ENCODE measurements at regions not wholly inside any gene's neighbourhood (a gene's known extent, or its start where the extent isn't known, plus 50 kb on each side); places are given as distances from the start of the nearest gene placed in this dataset.

DNA sequence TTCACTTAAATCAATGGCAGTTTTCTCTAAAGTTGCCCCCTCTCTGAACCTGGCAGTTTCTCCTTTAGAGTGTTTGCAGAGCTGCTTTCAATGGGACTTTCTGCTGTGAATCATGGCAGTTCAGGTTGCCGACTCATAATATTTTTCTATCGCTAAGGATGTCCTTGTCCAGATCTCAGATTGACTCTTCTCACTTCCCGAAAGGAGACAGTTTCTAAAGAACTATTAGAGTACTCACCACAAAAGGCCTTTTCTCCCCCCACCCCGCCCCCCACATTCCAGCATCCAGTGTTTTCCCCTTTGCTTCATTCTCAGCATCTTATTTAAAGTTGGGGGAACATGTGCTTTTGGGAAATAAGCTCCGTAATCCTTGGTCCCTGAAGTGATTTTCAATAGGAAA lies 443.5 kb upstream of the KLF4 start:
- no peak for DNase-seq

- DNase-seq = no peak
Measured at GRCh38 chr9:107932601-107933000, 443.0 kb upstream of the KLF4 start.

DNA sequence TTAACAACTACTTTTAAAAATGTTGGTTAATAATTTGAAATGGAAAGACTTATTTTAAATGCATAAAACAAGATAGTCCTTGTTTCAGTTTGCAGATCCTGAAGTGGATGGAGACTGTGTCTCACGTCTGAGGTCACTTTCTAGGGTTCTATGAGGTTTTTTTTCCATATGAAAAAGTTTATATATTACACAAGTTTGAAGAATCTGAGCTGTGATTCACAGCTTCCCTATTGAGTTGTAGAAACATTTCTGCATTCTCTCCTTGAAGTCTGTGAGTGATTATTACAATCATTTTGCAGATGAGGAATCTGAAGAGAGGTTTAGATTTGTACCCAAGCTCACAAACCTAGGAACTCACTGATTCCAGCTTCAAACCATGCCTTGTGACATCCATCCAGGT lies 442.5 kb upstream of the KLF4 start:
- no peak for DNase-seq

DNA sequence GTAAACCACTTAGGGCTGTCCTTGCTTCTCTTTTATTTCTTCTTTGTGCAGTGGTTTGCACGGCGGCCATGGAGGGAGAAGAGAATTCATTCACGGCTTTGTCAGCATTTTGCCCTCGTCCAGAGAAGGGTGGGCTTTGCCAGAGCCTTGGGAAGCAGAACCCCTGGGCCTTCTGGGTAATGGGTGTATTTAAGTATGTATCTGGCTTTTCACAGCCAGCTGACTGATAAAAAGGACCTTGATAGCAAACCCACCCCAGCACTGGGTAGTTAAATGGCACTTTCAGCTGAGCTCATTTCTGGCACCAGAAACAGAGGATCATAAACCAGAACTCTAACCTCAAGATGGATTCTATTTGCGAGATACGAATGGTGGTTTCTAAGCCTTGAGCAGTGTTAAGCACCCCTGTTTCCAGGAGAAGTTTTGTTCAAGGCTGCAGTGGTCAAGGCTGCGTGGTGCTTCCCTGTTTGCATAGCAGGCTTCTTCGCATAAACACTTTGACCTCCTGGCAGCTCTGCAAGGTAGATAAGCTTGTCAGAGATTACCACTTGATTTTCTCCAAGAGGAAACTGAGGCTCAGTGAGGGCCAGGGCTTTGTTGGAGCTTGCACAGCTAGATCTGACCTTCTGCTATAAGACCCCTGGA lies 441.6 kb upstream of the KLF4 start:
- no peak for DNase-seq

- DNase-seq = no peak
Measured at GRCh38 chr9:107929443-107929842, 439.9 kb upstream of the KLF4 start.

DNA sequence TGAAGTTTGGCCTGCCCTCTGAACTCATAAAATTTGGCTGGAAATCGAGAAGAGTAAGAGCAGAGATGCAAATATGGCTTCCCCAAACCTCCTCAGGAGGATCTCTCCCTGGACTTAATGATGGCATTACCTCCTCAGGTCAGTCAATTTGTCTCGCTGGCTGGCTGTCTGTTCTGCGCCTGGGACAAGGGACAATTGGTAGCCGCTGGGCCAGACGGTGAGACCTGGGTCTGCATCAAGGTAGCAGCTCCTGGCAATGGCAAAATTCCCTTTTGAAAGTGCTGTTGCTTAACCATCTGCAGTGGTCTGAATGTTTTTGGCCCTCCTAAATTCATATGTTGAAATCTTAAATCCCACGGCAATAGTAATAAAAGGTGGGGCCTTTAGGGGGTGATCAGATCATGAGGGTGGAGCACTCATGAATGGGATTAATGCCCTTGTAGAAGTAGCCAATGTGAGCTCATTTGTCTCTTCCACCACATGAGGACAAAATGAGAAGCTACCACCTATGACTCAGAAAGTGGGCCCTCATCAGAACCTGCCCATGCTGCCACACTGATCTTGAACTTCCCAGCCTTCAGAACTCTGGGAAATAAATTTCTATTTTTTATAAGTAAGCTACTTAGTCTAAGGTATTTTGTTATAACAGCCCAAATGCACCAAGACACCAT lies 439.3 kb upstream of the KLF4 start:
- no peak for DNase-seq

DNA sequence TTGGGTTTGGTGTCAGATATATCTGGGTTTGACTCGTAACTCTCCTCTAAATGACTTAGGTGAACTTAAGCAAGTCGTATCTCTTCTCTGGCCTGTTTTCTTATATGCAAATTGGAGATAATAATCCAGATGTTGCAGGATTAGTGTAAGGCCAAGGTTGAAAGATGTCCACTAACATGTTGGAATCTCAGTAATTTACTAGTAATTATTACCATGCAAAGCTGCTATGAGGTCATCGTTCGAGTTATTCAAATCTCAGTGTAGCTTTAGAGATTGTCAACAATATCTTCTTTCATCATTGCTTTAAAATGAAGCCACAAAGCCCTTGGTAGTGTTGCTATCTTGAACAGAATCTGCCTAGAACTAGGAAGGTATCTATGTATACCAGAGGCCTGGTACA lies 437.7 kb upstream of the KLF4 start:
- no peak for DNase-seq

- DNase-seq = no peak
Measured at GRCh38 chr9:107925749-107926297, 436.3 kb upstream of the KLF4 start.

DNA sequence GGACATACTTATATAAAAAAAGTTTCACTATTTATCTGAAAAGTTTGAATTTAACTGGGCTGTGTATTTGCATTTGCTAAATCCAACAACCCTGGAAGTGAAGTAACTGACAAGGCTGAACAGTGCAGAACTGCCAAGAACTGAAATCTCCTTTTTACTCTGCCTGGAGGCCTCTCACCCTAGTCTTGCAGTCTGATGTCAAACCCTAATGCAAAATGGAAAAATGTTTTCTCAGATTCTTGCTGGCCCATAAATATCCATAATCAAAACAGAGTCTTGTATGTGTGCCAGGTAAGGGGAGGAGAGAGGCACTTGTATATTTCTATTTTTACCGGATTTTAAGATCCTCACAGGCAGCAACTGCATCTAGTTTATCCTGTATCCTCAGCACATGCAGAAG lies 432.7 kb upstream of the KLF4 start:
- no peak for DNase-seq

GRCh38 chr9:107919263-107919662 lies 429.7 kb upstream of the KLF4 start:
- no peak for DNase-seq

DNA sequence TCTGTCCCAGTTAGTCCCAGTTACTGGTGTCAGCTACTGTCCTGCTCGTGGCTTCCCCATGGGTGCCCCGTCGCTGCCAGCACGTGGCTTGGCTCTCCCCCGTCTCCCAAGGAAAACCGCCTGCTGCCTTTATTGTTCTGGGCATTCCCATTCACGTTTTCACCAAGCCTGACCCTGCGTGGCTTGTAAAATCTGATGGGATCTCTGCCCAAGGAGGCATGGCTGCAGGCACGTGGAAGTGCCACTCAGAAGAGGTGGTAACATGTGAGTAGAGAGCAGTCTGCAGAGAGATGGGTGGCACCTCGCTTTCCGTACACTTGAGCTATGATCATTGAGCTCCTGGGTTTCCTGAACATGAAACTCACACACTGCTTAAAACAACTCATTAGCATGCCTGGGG lies 429.2 kb upstream of the KLF4 start:
- no peak for DNase-seq

- no peak for DNase-seq
Measured at GRCh38 chr9:107914151-107914550, 424.6 kb upstream of the KLF4 start.

DNA sequence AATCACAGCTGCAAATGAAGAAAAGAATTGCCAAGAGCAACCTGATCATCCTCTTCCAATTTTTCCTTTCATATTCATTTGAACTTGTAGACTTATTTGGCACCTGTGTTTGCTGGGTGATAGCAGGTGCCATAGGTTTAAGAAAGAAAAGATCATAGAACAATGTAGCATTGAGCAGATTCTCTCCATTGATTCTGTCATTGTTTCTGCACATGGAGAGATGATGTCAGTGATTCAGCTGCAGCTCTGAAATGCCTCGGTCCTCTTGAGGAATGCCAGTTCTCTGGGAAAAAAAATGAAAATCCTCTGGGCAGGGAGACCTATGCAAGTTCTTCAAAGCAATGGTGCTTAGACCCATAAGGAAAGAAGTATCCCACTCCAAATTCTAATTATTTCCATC lies 418.1 kb upstream of the KLF4 start:
- no peak for DNase-seq

- DNase-seq = no peak
Measured at GRCh38 chr9:107907255-107907654, 417.7 kb upstream of the KLF4 start.

DNA sequence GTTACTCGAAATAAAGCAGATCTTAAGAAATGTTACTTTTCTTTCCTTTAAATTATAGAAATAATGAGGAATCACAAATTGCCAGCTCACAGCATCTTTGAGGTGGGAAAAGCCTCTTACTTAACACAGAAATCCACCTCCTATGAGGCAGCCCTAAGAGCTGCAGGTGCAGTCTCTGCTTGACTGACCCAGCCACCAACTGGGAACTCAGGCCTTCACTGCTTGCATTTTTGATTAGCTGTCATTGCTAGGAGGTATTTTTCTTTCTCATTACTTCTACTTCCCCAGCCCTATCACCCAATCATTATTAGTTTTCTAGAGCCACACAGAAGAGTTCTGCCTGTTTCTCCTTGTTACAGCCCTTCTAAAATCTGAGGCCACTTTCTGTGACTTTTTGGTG lies 416.5 kb upstream of the KLF4 start:
- no peak for DNase-seq

DNA sequence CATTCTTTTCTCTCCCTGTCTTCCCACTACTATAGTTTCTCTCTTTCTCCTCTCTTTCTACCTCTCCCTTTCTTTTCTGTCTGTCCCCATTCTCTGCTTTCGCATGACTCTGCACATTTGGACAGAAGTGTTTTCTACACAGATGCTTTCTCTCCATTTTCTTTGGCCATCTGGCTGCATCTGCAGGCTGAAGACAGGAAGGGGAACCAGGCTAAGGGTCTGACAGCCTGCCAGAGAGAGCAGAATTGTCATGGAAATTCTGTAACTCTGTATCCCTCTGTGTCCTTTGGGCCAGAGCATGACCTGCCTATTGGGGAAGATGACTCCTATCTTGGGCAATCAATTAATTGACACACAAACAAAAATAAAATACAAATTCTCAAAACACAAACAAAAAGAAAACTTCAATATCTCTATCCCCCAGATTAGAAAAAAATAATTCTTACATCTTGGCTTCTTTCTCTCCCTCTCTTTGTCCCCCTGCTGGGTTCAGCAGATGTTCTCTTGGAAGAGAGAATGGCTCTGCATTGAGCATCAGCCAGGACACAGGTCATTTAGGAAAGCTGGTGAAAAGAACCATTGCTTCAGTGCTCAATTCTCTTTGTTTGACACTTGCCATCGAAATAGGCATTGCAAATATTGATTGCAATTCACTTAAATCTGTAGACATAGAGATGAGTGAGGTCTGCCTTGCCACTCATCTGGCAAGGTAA lies 415.9 kb upstream of the KLF4 start:
- DNase-seq = no peak

GRCh38 chr9:107899961-107900330 lies 410.4 kb upstream of the KLF4 start:
- no peak for DNase-seq

GRCh38 chr9:107898761-107899160 lies 409.2 kb upstream of the KLF4 start:
- DNase-seq = no peak

GRCh38 chr9:107896544-107896943 lies 407.0 kb upstream of the KLF4 start:
- no peak for DNase-seq

DNA sequence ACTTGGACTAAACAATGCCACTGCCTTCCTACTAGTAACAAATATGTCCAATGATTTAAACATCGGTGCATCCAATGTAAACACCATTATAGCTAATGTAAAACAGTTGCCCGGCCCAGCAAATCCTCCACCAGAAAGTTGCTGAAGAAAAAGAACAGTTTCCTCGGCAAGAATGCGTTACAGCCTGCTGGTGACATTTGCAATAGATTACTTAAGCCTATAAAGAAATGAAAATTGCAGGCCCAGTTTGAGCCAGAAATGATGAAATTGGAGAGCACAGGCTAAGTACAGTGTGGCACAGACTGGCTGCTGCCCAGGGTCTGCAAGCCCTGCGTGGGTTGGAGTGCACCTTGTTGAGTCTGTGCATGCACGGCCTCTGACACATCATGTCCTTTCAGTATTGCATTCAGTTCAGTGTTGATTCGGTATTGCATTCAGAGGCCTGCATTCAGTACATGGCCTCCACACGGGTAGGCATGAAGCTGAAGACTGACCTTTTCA lies 406.0 kb upstream of the KLF4 start:
- DNase-seq = no peak

DNA sequence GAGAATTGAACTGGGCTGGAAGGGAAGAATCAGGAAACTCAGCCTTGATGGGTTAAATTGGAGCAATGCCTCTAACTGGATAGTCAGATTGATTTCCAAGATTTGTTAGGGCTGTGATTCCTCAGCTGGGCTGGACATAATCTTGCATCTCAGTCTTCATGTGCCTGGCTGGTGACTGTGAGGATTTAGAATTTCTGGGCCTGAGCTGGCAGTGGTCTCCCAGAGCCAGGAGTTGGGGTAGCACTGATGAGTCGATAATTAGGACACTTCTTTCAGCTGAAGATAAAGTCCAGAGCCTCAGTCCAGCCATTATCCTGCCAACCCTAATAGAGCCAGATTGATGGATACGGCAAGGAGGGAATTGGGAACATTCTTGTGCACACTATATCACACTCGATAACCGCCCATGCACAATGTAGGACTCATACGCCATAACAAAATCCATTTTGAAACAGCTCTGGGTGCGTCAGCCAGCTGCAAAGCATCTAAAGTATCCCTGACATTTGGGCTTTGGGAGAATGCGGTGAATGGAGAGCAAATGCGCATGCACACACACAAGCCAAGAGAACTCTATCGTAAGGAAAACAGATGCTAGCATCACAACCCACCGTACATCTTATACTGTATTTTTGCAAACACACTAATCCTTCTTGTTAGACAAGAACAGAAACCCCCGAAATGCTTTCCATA lies 405.1 kb upstream of the KLF4 start:
- DNase-seq = no peak

GRCh38 chr9:107890921-107891465 lies 401.4 kb upstream of the KLF4 start:
- DNase-seq = no peak

DNA sequence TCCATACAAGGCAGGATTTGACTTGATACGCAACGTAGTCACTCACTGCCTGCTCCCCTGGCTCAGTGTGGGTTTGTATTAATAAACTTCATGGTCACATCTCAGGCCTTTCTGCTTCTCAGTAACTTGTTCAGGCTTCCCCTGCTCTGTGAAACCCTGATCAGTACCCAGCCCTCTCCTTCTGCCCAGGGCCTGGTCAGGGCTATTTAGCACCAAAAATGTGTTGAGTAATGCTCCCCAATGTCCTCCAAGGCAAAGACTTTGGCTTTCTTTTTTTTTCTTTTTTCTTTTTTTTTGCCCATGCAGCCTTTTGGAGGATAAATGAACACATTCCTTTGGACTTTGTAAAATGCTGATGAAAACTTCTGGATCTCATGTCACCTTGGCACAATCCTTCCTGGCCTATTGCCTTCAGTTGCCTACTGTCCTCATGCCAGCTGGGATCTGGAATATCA lies 399.2 kb upstream of the KLF4 start:
- DNase-seq = no peak

Data from activated CD4-positive, CD25-positive, alpha-beta regulatory T cell (primary cell).